GM10266 (cell line): ENCODE measurements at regions not wholly inside any gene's neighbourhood (a gene's known extent, or its start where the extent isn't known, plus 50 kb on each side); places are given as distances from the start of the nearest gene placed in this dataset.

ENCODE experiments used
- DNase-seq: peaks from one replicate; pipeline ENCODE4 v3.0.0; 2012; ENCODE audit errors: extremely low spot score
- CTCF ChIP-seq: IDR thresholded peaks from 2 replicates; pipeline ENCODE4 v1.5.1; 2012; ENCODE audit warnings: mild to moderate bottlenecking, low read depth; ENCODE audit not compliant: control insufficient read depth, insufficient read depth; ENCODE audit errors: missing control alignments

- TF ChIP-seq CTCF: no peak
- no peak for DNase-seq
These were observed 253.1 kb upstream of the USP24 start for GRCh38 chr1:55468142-55468795.

GRCh38 chr1:55466921-55467320 lies 251.8 kb upstream of the USP24 start:
- DNase-seq: no peak
- no peak for TF ChIP-seq CTCF

GRCh38 chr1:55466373-55466772 lies 251.2 kb upstream of the USP24 start:
- DNase-seq: no peak
- TF ChIP-seq CTCF: no peak

- TF ChIP-seq CTCF: no peak
- no peak for DNase-seq
These were observed 249.4 kb upstream of the USP24 start for GRCh38 chr1:55464550-55464949.

- no peak for TF ChIP-seq CTCF
These were observed 248.8 kb upstream of the USP24 start for GRCh38 chr1:55463814-55464475.

GRCh38 chr1:55457874-55458273 lies 242.7 kb upstream of the USP24 start:
- DNase-seq: no peak
- no peak for TF ChIP-seq CTCF

More at GRCh38 chr1:55463814-55464475, 248.8 kb upstream of the USP24 start:
- DNase-seq: no peak

GRCh38 chr1:55456971-55457370 lies 241.8 kb upstream of the USP24 start:
- DNase-seq: no peak
- no peak for TF ChIP-seq CTCF
